OCI-LY1 (cell line): ENCODE measurements at regions not wholly inside any gene's neighbourhood (a gene's known extent, or its start where the extent isn't known, plus 50 kb on each side); places are given as distances from the start of the nearest gene placed in this dataset.

Experiments used
- H2AFZ ChIP-seq: fragments of 200-600 bp; sonication (generic), shearing (Covaris generic); 2 replicates; pipeline ENCODE4 v1.6.0; 2014; ENCODE audit warnings: antibody characterized with exemption, mild to moderate bottlenecking, low read length
- H3F3A ChIP-seq: fragments of 200-600 bp; sonication (generic), shearing (Covaris generic); 2 replicates; pipeline ENCODE4 v1.6.0; 2014; ENCODE audit warnings: mild to moderate bottlenecking, antibody characterized with exemption, low read length, moderate library complexity; ENCODE audit not compliant: insufficient read depth
- H3K27ac ChIP-seq: fragments of 200-600 bp; sonication (generic); 2 replicates; pipeline ENCODE4 v1.5.1; 2014; ENCODE audit warnings: low read length, mixed run types, mild to moderate bottlenecking, low read depth; ENCODE audit not compliant: poor library complexity, severe bottlenecking
- H3K27me3 ChIP-seq: fragments of 200-600 bp; sonication (generic); 2 replicates; pipeline ENCODE4 v1.6.0; 2014; ENCODE audit warnings: antibody characterized with exemption, mild to moderate bottlenecking, low read length, moderate library complexity; ENCODE audit not compliant: insufficient read depth
- H3K36me3 ChIP-seq: fragments of 200-600 bp; sonication (generic); 2 replicates; pipeline ENCODE4 v1.6.1; 2014; ENCODE audit warnings: mild to moderate bottlenecking, antibody characterized with exemption, low read length, moderate library complexity, mixed read lengths; ENCODE audit not compliant: insufficient read depth
- H3K4me1 ChIP-seq: fragments of 200-600 bp; sonication (generic); 2 replicates; pipeline ENCODE4 v1.5.1; 2014; ENCODE audit warnings: mild to moderate bottlenecking, low read length, moderate library complexity; ENCODE audit not compliant: insufficient read depth, severe bottlenecking
- H3K4me2 ChIP-seq: fragments of 200-600 bp; sonication (generic), shearing (Covaris generic); 2 replicates; pipeline ENCODE4 v1.6.1; 2014; ENCODE audit warnings: low read length
- H3K4me3 ChIP-seq: fragments of 200-600 bp; sonication (generic); 2 replicates; pipeline ENCODE4 v1.5.1; 2014; ENCODE audit warnings: low read length, low read depth, mild to moderate bottlenecking, mixed read lengths; ENCODE audit not compliant: poor library complexity, severe bottlenecking
- H3K79me2 ChIP-seq: fragments of 200-600 bp; shearing (Covaris generic); 2 replicates; pipeline ENCODE4 v1.6.1; 2016; ENCODE audit warnings: mixed run types, low read length, mixed read lengths; ENCODE audit not compliant: insufficient read depth
- H3K9ac ChIP-seq: fragments of 200-600 bp; sonication (generic), shearing (Covaris generic); 2 replicates; pipeline ENCODE4 v1.6.1; 2014; ENCODE audit warnings: mild to moderate bottlenecking, low read length, mixed read lengths
- H3K9me2 ChIP-seq: fragments of 200-600 bp; sonication (generic), shearing (Covaris generic); 2 replicates; pipeline ENCODE4 v1.6.1; 2014; ENCODE audit warnings: low read depth, mild to moderate bottlenecking, low read length, mixed read lengths
- H3K9me3 ChIP-seq: fragments of 200-600 bp; shearing (Covaris generic); 2 replicates; pipeline ENCODE4 v1.6.1; 2014; ENCODE audit warnings: low read length, mixed read lengths
- H4K20me1 ChIP-seq: fragments of 200-600 bp; sonication (generic), shearing (Covaris generic); 2 replicates; pipeline ENCODE4 v1.6.0; 2016; ENCODE audit warnings: mild to moderate bottlenecking, low read length; ENCODE audit not compliant: insufficient read depth
- CTCF ChIP-seq: fragments of 200-600 bp; sonication (generic), shearing (Covaris generic); IDR thresholded peaks from 2 replicates; pipeline ENCODE4 v1.5.1; 2017; ENCODE audit warnings: mild to moderate bottlenecking, antibody characterized with exemption, low read length, moderate library complexity, mixed read lengths
- EZH2 ChIP-seq: fragments of 200-600 bp; sonication (generic), shearing (Covaris generic); IDR thresholded peaks from 2 replicates; pipeline ENCODE4 v1.8.0; 2017; ENCODE audit warnings: borderline replicate concordance, mixed run types, mild to moderate bottlenecking, antibody characterized with exemption, low read length, moderate library complexity, mixed read lengths

- Histone ChIP-seq H3F3A (no peaks in the 10 kb centered on the region), H3K27me3 (no peaks in the 10 kb centered on the region), H2AFZ (no peak overlapping the region), H3K9me2 (no peaks in the 10 kb centered on the region), H3K4me2 (no peak overlapping the region), H3K27ac (no peak overlapping the region), H3K9ac (no peak overlapping the region), H3K79me2 (no peaks in the 10 kb centered on the region), H3K9me3 (no peaks in the 10 kb centered on the region), H4K20me1 (no peaks in the 10 kb centered on the region), H3K4me3 (no peak overlapping the region), H3K4me1 (no peaks in the 10 kb centered on the region), H3K36me3 (no peaks in the 10 kb centered on the region)
- no peak for TF ChIP-seq CTCF
- no peak for TF ChIP-seq EZH2
Observed at GRCh38 chr14:29102266-29102665, 335.7 kb downstream of the FOXG1 start.

- Histone ChIP-seq H3K4me3 (no peak overlapping the region), H3K9me3 (no peaks in the 10 kb centered on the region), H3K27ac (no peak overlapping the region), H4K20me1 (no peaks in the 10 kb centered on the region), H3K4me1 (no peaks in the 10 kb centered on the region), H3K9me2 (no peaks in the 10 kb centered on the region), H3F3A (no peaks in the 10 kb centered on the region), H3K4me2 (no peak overlapping the region), H3K36me3 (no peaks in the 10 kb centered on the region), H3K79me2 (no peaks in the 10 kb centered on the region), H3K27me3 (no peaks in the 10 kb centered on the region), H2AFZ (no peak overlapping the region), H3K9ac (no peak overlapping the region)
- no peak for TF ChIP-seq EZH2
- no peak for TF ChIP-seq CTCF
Observed at GRCh38 chr14:29102996-29103395, 336.4 kb downstream of the FOXG1 start.

GRCh38 chr14:29108908-29109307 lies 342.3 kb downstream of the FOXG1 start:
- H3K4me1 ChIP-seq, result no peaks in the 10 kb centered on the region
- H3K4me3 ChIP-seq, result no peak overlapping the region
- H3K27me3 ChIP-seq, result no peaks in the 10 kb centered on the region
- H3F3A ChIP-seq, result no peaks in the 10 kb centered on the region
- H3K4me2 ChIP-seq, result no peak overlapping the region
- no peak for TF ChIP-seq EZH2
- TF ChIP-seq CTCF, result no peak
- no peak overlapping the region for H3K9ac ChIP-seq
- no peaks in the 10 kb centered on the region for H3K79me2 ChIP-seq
- no peak overlapping the region for H3K27ac ChIP-seq
- no peaks in the 10 kb centered on the region for H3K36me3 ChIP-seq
- no peaks in the 10 kb centered on the region for H3K9me3 ChIP-seq
- H4K20me1 ChIP-seq, result no peaks in the 10 kb centered on the region
- H3K9me2 ChIP-seq, result no peaks in the 10 kb centered on the region
- H2AFZ ChIP-seq, result no peak overlapping the region
